WTC11 (cell line): ENCODE measurements at regions not wholly inside any gene's neighbourhood (a gene's known extent, or its start where the extent isn't known, plus 50 kb on each side); places are given as distances from the start of the nearest gene placed in this dataset.

Source experiments
- ATAC-seq: fragments of 200-7000 bp; cut with Tn5 transposase; 2 replicates; pipeline ENCODE4 v1.10.0; 2021; ENCODE audit warnings: mild to moderate bottlenecking, moderate library complexity
- CTCF ChIA-PET: fragments of 300-600 bp; sonication (Branson Sonifier 250); formaldehyde crosslinking; loops from one replicate; lab custom pipeline; 2021; ENCODE audit warnings: antibody characterized with exemption; lab: Charles Lee
- POLR2A ChIA-PET: fragments of 350-600 bp; sonication (Branson Sonifier 250); formaldehyde crosslinking; loops from one replicate; lab custom pipeline; 2021; ENCODE audit warnings: antibody characterized with exemption; lab: Charles Lee
- DNase-seq: peaks from one replicate; pipeline ENCODE4 v3.0.0; 2021; ENCODE audit warnings: low spot score
- H3K27ac Mint-ChIP-seq: 2 replicates; pipeline ENCODE4 v1.8.0; 2021; ENCODE audit warnings: mixed read lengths
- H3K27me3 Mint-ChIP-seq: 2 replicates; pipeline ENCODE4 v1.8.0; 2021; ENCODE audit warnings: low read depth, mild to moderate bottlenecking, moderate library complexity, mixed read lengths
- H3K36me3 Mint-ChIP-seq: 2 replicates; pipeline ENCODE4 v1.8.0; 2021; ENCODE audit warnings: mixed read lengths
- H3K4me1 Mint-ChIP-seq: 2 replicates; pipeline ENCODE4 v1.8.0; 2022; ENCODE audit warnings: mixed read lengths
- H3K4me3 Mint-ChIP-seq: 2 replicates; pipeline ENCODE4 v1.8.0; 2021; ENCODE audit warnings: mild to moderate bottlenecking, moderate library complexity, mixed read lengths
- H3K9me3 Mint-ChIP-seq: 2 replicates; pipeline ENCODE4 v1.8.0; 2021; ENCODE audit warnings: mixed read lengths
- ATF1 ChIP-seq: sonication (generic); formaldehyde crosslinking; IDR thresholded peaks from 2 replicates; pipeline ENCODE4 v1.8.1; 2023; ENCODE audit warnings: mild to moderate bottlenecking, moderate library complexity, missing genetic modification reagents
- CREB1 ChIP-seq: sonication (generic); formaldehyde crosslinking; IDR thresholded peaks from 2 replicates; pipeline ENCODE4 v1.8.0; 2023; ENCODE audit warnings: mild to moderate bottlenecking, missing genetic modification reagents
- ESRRA ChIP-seq: sonication (generic); formaldehyde crosslinking; IDR thresholded peaks from 2 replicates; pipeline ENCODE4 v1.8.1; 2022; ENCODE audit warnings: mild to moderate bottlenecking, missing genetic modification reagents, borderline replicate concordance
- HMGA2 ChIP-seq: fragments of 250-450 bp; sonication (Bioruptor Pico); IDR thresholded peaks from 2 replicates; pipeline ENCODE4 v1.4.0; 2021; ENCODE audit warnings: mild to moderate bottlenecking, moderate library complexity
- JUN ChIP-seq: sonication (generic); formaldehyde crosslinking; IDR thresholded peaks from 2 replicates; pipeline ENCODE4 v1.8.0; 2023; ENCODE audit warnings: mild to moderate bottlenecking, missing genetic modification reagents
- NFYB ChIP-seq: sonication (generic); formaldehyde crosslinking; conservative IDR thresholded peaks from 2 replicates; pipeline ENCODE4 v1.8.0; 2022; ENCODE audit warnings: low read depth, missing genetic modification reagents
- NR1H2 ChIP-seq: sonication (generic); formaldehyde crosslinking; IDR thresholded peaks from 2 replicates; pipeline ENCODE4 v1.9.0; 2021; ENCODE audit warnings: mild to moderate bottlenecking, moderate library complexity, missing genetic modification reagents
- NR3C1 ChIP-seq: sonication (generic); formaldehyde crosslinking; conservative IDR thresholded peaks from 2 replicates; pipeline ENCODE4 v1.8.1; 2023; ENCODE audit warnings: low read depth, mild to moderate bottlenecking, missing genetic modification reagents
- RELA ChIP-seq: sonication (generic); formaldehyde crosslinking; IDR thresholded peaks from 2 replicates; pipeline ENCODE4 v1.8.1; 2022; ENCODE audit warnings: missing genetic modification reagents, mild to moderate bottlenecking, borderline replicate concordance
- SMAD3 ChIP-seq: sonication (generic); formaldehyde crosslinking; IDR thresholded peaks from 2 replicates; pipeline ENCODE4 v1.8.0; 2022; ENCODE audit warnings: missing genetic modification reagents, mild to moderate bottlenecking, borderline replicate concordance
- SOX15 ChIP-seq: fragments of 250-450 bp; sonication (Bioruptor Pico); IDR thresholded peaks from 2 replicates; pipeline ENCODE4 v1.9.0; 2021; ENCODE audit warnings: mild to moderate bottlenecking
- SP1 ChIP-seq: sonication (generic); formaldehyde crosslinking; conservative IDR thresholded peaks from 2 replicates; pipeline ENCODE4 v1.8.1; 2022; ENCODE audit warnings: missing genetic modification reagents
- TCF7 ChIP-seq: sonication (generic); formaldehyde crosslinking; IDR thresholded peaks from 2 replicates; pipeline ENCODE4 v1.8.0; 2022; ENCODE audit warnings: mild to moderate bottlenecking, low read depth, missing genetic modification reagents, moderate library complexity
- TEAD4 ChIP-seq: sonication (generic); formaldehyde crosslinking; IDR thresholded peaks from 2 replicates; pipeline ENCODE4 v1.8.0; 2022; ENCODE audit warnings: mild to moderate bottlenecking, missing genetic modification reagents
- ZNF121 ChIP-seq: sonication (generic); formaldehyde crosslinking; IDR thresholded peaks from 2 replicates; pipeline ENCODE4 v1.8.0; 2023; ENCODE audit warnings: missing genetic modification reagents
- ZNF232 ChIP-seq: sonication (generic); formaldehyde crosslinking; IDR thresholded peaks from 2 replicates; pipeline ENCODE4 v1.8.0; 2022; ENCODE audit warnings: mild to moderate bottlenecking, missing genetic modification reagents
- ZNF263 ChIP-seq: sonication (generic); formaldehyde crosslinking; IDR thresholded peaks from 2 replicates; pipeline ENCODE4 v1.8.1; 2022; ENCODE audit warnings: low read depth, mild to moderate bottlenecking, moderate library complexity, missing genetic modification reagents
- ZNF396 ChIP-seq: fragments of 250-450 bp; sonication (Bioruptor Pico); IDR thresholded peaks from 2 replicates; pipeline ENCODE4 v1.8.0; 2021; ENCODE audit warnings: mild to moderate bottlenecking, moderate library complexity, borderline replicate concordance
- TF ChIP-seq, protein P1 (sequence below): sonication (generic); formaldehyde crosslinking; IDR thresholded peaks from 2 replicates; pipeline ENCODE4 v1.8.0; 2023; ENCODE audit warnings: missing genetic modification reagents
- TF ChIP-seq, protein P2 (sequence below): sonication (generic); formaldehyde crosslinking; IDR thresholded peaks from 2 replicates; pipeline ENCODE4 v1.8.1; 2022; ENCODE audit warnings: low read depth, mild to moderate bottlenecking, moderate library complexity, missing genetic modification reagents, borderline replicate concordance
- TF ChIP-seq, protein P3 (sequence below): sonication (generic); formaldehyde crosslinking; IDR thresholded peaks from 2 replicates; pipeline ENCODE4 v1.8.1; 2023; ENCODE audit warnings: mild to moderate bottlenecking, missing genetic modification reagents, borderline replicate concordance
- TF ChIP-seq, protein P4 (sequence below): fragments of 250-450 bp; sonication (Bioruptor Pico); IDR thresholded peaks from 2 replicates; pipeline ENCODE4 v1.9.0; 2021; ENCODE audit warnings: moderate library complexity, mild to moderate bottlenecking, inconsistent platforms, borderline replicate concordance
- TF ChIP-seq, protein P5 (sequence below): sonication (generic); formaldehyde crosslinking; IDR thresholded peaks from 2 replicates; pipeline ENCODE4 v1.8.1; 2023; ENCODE audit warnings: mild to moderate bottlenecking, missing genetic modification reagents
- TF ChIP-seq, protein P6 (sequence below): sonication (generic); formaldehyde crosslinking; IDR thresholded peaks from 2 replicates; pipeline ENCODE4 v1.8.1; 2023; ENCODE audit warnings: mild to moderate bottlenecking, missing genetic modification reagents

DNA sequence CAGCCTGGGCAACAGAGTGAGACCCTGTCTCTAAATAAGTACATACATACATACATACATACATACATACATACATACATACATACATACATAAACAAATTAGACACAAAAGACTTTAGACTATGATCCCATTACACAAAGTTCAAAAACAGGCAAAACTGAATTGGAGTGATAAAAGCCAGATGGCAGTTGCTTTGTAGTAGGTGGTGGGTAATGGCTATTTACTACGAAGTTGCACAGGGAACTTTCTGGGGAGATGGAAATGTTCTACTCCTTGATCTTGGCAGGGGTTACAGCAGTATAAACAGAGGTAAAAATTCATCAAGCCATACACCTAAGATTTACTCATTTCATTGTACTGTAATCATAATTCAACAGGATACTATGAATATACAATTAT is 63.7 kb upstream of the HRH1 start (continued):
- TF ChIP-seq SP1 (CRISPR knock-in tag) (no peak), ZNF263 (CRISPR knock-in tag) (no peak)
- TF ChIP-seq, all 79 proteins: peak for 0

DNA sequence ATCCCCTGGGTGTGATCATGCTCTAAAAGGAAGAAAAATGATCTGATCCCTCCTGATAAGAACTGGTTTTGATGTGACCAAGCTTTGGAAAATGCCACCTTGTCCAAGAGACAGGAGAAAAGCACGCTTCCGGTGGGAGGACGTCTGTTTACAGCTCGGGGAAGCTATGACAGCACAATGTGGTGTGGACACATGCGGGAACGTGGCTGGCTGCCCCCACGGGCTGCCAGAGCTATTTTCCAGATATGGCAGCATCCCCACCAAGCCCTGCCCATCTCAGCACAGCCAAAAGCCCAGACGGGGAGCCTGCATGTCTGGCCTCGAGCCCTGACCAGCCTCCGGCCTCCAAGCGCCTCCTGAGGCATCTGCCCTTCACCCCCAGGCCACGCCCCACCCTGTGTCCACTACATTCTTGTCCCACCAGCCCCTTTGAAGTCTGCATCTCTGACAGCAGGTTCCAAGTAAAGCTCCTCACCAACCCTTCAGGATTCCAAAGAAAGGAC is 63.2 kb upstream of the HRH1 start:
- H3K36me3 Mint-ChIP-seq, result no peaks in the 10 kb centered on the region
- CTCF ChIA-PET, result interaction anchor here (1.0 to 1.5 kb wide), 2 partner anchors 31 to 146 kb away, joined by 3 to 7 read pairs; no protein-coding TSS in a partner anchor
- POLR2A ChIA-PET, result no interaction called here
- H3K27ac Mint-ChIP-seq, result no peak overlapping the region
- TF ChIP-seq, protein P1, sequence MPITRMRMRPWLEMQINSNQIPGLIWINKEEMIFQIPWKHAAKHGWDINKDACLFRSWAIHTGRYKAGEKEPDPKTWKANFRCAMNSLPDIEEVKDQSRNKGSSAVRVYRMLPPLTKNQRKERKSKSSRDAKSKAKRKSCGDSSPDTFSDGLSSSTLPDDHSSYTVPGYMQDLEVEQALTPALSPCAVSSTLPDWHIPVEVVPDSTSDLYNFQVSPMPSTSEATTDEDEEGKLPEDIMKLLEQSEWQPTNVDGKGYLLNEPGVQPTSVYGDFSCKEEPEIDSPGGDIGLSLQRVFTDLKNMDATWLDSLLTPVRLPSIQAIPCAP (CRISPR knock-in tag), result no peak
- TF ChIP-seq NR1H2 (CRISPR knock-in tag) (no peak), SMAD3 (CRISPR knock-in tag) (no peak), SP1 (CRISPR knock-in tag) (no peak), ESRRA (CRISPR knock-in tag) (no peak), CREB1 (CRISPR knock-in tag) (no peak), ATF1 (CRISPR knock-in tag) (no peak), ZNF232 (no peak), ZNF263 (CRISPR knock-in tag) (no peak)
- H3K4me3 Mint-ChIP-seq, result no peak overlapping the region
- H3K9me3 Mint-ChIP-seq, result peaks cover 13% of the 10 kb centered on the region
- ATAC-seq, result no peak
- DNase-seq, result no peak
- peaks cover 2% of the 10 kb centered on the region; the same call in 1 of the 2 replicates for H3K4me1 Mint-ChIP-seq
- no peaks in the 10 kb centered on the region for H3K27me3 Mint-ChIP-seq

DNA sequence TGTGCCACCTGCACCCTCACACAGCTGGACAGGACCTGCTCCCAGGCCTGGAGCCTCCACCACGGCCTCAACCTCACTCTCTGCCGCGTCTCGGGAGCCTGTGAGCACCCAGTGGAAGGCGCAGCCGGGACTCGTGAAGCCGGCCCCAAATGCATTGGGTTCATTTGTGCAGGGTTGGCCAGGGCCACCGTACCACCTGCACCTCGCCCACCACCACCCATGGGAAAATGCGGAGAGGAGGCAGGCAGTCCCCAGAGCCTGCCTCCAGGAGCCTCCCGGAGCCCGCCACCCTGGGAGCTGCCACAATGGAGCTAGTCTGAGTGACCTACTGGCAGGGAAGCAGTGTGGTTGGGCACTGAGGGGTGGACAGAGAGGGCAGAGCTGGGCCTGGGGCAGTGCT is 62.5 kb upstream of the HRH1 start:
- Mint-ChIP-seq H3K4me3 (no peak overlapping the region), H3K4me1 (peaks cover 6% of the 10 kb centered on the region; the same call in 1 of the 2 replicates), H3K27me3 (peaks cover 3% of the 10 kb centered on the region; the same call in 1 of the 2 replicates), H3K36me3 (no peaks in the 10 kb centered on the region), H3K27ac (no peak overlapping the region), H3K9me3 (peaks cover 13% of the 10 kb centered on the region)
- DNase-seq, result no peak
- ChIA-PET POLR2A (no interaction called here), CTCF (interaction anchor here (1.5 kb wide), 1 partner anchor 32 kb away, joined by 7 read pairs; no protein-coding TSS in a partner anchor)
- no peak for ATAC-seq
- TF ChIP-seq SP1 (CRISPR knock-in tag) (no peak), SOX15 (CRISPR knock-in tag) (no peak), ZNF121 (CRISPR knock-in tag) (no peak), NFYB (CRISPR knock-in tag) (no peak), JUN (no peak), HMGA2 (CRISPR knock-in tag) (no peak), ZNF396 (CRISPR knock-in tag) (no peak), TEAD4 (no peak), RELA (no peak), NR3C1 (CRISPR knock-in tag) (no peak), TCF7 (CRISPR knock-in tag) (no peak)
- TF ChIP-seq, protein P2, sequence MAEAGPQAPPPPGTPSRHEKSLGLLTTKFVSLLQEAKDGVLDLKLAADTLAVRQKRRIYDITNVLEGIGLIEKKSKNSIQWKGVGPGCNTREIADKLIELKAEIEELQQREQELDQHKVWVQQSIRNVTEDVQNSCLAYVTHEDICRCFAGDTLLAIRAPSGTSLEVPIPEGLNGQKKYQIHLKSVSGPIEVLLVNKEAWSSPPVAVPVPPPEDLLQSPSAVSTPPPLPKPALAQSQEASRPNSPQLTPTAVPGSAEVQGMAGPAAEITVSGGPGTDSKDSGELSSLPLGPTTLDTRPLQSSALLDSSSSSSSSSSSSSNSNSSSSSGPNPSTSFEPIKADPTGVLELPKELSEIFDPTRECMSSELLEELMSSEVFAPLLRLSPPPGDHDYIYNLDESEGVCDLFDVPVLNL (CRISPR knock-in tag), result no peak
- TF ChIP-seq, protein P3, sequence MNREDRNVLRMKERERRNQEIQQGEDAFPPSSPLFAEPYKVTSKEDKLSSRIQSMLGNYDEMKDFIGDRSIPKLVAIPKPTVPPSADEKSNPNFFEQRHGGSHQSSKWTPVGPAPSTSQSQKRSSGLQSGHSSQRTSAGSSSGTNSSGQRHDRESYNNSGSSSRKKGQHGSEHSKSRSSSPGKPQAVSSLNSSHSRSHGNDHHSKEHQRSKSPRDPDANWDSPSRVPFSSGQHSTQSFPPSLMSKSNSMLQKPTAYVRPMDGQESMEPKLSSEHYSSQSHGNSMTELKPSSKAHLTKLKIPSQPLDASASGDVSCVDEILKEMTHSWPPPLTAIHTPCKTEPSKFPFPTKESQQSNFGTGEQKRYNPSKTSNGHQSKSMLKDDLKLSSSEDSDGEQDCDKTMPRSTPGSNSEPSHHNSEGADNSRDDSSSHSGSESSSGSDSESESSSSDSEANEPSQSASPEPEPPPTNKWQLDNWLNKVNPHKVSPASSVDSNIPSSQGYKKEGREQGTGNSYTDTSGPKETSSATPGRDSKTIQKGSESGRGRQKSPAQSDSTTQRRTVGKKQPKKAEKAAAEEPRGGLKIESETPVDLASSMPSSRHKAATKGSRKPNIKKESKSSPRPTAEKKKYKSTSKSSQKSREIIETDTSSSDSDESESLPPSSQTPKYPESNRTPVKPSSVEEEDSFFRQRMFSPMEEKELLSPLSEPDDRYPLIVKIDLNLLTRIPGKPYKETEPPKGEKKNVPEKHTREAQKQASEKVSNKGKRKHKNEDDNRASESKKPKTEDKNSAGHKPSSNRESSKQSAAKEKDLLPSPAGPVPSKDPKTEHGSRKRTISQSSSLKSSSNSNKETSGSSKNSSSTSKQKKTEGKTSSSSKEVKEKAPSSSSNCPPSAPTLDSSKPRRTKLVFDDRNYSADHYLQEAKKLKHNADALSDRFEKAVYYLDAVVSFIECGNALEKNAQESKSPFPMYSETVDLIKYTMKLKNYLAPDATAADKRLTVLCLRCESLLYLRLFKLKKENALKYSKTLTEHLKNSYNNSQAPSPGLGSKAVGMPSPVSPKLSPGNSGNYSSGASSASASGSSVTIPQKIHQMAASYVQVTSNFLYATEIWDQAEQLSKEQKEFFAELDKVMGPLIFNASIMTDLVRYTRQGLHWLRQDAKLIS (CRISPR knock-in tag), result no peak
- TF ChIP-seq, protein P4, sequence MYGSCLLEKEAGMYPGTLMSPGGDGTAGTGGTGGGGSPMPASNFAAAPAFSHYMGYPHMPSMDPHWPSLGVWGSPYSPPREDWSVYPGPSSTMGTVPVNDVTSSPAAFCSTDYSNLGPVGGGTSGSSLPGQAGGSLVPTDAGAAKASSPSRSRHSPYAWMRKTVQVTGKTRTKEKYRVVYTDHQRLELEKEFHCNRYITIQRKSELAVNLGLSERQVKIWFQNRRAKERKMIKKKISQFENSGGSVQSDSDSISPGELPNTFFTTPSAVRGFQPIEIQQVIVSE (CRISPR knock-in tag), result no peak
- TF ChIP-seq, protein P5, sequence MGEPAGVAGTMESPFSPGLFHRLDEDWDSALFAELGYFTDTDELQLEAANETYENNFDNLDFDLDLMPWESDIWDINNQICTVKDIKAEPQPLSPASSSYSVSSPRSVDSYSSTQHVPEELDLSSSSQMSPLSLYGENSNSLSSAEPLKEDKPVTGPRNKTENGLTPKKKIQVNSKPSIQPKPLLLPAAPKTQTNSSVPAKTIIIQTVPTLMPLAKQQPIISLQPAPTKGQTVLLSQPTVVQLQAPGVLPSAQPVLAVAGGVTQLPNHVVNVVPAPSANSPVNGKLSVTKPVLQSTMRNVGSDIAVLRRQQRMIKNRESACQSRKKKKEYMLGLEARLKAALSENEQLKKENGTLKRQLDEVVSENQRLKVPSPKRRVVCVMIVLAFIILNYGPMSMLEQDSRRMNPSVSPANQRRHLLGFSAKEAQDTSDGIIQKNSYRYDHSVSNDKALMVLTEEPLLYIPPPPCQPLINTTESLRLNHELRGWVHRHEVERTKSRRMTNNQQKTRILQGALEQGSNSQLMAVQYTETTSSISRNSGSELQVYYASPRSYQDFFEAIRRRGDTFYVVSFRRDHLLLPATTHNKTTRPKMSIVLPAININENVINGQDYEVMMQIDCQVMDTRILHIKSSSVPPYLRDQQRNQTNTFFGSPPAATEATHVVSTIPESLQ, result no peak
- TF ChIP-seq, protein P6, sequence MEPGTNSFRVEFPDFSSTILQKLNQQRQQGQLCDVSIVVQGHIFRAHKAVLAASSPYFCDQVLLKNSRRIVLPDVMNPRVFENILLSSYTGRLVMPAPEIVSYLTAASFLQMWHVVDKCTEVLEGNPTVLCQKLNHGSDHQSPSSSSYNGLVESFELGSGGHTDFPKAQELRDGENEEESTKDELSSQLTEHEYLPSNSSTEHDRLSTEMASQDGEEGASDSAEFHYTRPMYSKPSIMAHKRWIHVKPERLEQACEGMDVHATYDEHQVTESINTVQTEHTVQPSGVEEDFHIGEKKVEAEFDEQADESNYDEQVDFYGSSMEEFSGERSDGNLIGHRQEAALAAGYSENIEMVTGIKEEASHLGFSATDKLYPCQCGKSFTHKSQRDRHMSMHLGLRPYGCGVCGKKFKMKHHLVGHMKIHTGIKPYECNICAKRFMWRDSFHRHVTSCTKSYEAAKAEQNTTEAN, result no peak
